ENCODE measurements at regions not wholly inside any gene's neighbourhood (a gene's known extent, or its start where the extent isn't known, plus 50 kb on each side); places are given as distances from the start of the nearest gene placed in this dataset.
"Not testable (repeated sequence)": the region's sequence is repeated elsewhere in the genome, so short reads cannot be mapped to it uniquely, and the experiment has no call there.

DNA sequence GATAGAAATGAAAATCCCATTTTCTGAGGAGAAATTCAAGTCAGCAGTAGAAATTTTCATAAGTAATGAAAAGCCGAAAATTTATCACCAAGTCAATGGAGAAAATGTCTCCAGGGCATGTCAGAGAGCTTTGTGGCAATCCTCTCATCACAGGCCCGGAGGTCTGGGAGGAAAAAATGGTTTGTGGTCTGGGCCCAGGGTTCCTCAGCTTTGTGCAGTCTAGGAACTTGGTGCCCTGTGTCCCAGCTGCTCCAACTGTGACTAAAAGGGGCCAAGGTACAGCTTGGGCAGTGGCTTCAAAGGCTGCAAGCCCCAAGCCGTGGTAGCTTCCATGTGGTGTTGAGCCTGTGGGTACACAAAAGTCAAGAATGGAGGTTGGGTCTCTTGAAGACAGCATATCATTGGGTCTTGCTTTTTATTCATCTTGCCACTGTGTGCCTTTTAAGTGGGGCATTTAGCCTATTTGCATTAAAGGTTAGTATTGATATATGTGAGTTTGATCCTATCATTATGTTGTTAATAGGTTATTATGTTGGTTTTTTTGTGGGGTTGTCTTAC lies 608.5 kb downstream of the PDHA2 start:
- TF ChIP-seq, protein P1, sequence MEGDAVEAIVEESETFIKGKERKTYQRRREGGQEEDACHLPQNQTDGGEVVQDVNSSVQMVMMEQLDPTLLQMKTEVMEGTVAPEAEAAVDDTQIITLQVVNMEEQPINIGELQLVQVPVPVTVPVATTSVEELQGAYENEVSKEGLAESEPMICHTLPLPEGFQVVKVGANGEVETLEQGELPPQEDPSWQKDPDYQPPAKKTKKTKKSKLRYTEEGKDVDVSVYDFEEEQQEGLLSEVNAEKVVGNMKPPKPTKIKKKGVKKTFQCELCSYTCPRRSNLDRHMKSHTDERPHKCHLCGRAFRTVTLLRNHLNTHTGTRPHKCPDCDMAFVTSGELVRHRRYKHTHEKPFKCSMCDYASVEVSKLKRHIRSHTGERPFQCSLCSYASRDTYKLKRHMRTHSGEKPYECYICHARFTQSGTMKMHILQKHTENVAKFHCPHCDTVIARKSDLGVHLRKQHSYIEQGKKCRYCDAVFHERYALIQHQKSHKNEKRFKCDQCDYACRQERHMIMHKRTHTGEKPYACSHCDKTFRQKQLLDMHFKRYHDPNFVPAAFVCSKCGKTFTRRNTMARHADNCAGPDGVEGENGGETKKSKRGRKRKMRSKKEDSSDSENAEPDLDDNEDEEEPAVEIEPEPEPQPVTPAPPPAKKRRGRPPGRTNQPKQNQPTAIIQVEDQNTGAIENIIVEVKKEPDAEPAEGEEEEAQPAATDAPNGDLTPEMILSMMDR (conservative IDR thresholded peaks at IDR 0.05) = no peak
- H3K27ac ChIP-seq = no peak overlapping the region

DNA sequence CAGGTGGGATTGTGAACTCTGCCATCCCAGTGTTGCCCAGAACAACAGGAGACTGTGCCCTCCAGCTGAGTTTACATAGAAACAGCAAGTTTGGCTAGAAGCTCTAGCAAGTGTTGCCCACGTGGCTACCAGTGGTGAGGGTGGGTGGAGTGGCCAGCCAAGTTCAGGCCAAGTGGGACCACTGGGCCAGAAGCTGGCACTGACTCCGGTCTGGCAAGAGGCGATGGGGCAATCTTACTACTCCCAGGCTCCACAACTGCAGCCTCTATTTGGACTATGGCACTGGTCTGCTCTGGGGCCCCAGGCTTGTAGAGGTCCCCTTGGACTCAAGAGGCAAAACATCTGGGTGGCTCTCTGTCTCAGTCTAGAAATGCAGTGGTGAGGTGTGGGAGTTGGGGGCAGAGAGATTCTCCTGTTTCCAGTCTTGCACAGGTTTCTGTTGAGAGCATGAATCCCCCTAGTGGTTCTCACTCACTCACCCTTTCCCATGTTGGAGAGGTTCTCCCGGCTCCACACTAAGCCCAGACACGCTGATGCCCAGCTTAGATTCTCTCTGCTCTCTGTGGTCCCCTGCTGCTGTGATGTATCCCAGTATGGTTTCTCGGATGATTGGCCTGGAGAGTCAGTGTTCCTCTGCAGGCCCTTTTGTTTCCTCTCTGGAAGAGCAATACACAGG lies 615.3 kb downstream of the PDHA2 start:
- TF ChIP-seq, protein P1 (conservative IDR thresholded peaks at IDR 0.05) = no peak
- no peak overlapping the region for H3K27ac ChIP-seq

DNA sequence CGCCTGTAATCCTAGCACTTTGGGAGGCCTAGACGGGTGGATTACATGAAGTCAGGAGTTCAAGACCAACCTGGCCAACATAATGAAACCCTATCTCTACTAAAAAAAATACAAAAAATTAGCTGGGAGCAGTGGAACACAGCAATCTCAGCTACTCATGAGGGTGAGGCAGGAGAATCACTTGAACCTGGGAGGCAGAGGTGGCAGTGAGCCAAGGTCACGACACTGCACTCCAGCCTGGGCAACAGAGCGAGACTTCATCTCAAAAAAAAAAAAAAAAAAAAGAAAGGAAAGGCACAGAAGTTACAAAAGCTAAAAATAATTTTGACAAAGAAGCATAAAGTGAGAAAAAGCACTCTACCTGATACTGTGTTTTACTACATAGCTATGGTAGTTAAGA lies 618.1 kb downstream of the PDHA2 start:
- H3K27ac ChIP-seq = not testable (repeated sequence)

DNA sequence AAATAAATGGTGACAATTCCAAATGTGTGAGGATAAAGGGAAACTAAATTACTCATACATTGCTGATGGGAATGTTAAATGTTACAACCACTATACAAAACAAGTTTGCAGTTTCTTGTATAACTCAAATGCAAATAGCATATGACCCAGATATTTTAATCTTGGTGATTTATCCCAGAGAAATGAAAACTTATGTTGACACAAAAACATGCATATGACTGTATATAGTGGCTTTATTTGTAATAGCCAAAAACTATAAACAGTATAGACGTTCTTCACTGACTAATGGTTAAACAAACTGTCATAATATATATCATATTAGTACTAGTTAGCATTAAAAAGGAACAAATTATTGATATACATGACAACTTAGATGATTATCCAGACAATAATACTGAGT lies 619.2 kb downstream of the PDHA2 start:
- no peak overlapping the region for H3K27ac ChIP-seq
- TF ChIP-seq, protein P1 (conservative IDR thresholded peaks at IDR 0.05) = no peak

DNA sequence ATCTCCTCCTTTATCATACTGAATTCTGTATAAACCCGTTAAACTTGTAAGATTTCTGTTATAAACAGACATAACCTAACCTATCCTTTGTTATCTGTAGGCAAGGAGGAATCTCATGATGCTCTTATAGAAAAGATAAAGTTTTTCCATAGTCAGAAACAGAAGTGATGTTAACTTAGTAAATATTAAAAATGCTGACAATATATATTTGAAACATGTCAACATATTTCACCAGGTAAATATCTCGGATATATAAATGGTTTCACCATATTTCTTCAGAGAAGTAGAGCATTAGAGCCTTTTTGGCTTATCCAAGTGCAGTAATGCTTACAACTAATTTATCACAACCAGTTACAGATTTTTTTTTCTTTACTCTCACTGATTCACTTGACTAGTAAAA lies 625.9 kb downstream of the PDHA2 start:
- TF ChIP-seq, protein P1 (conservative IDR thresholded peaks at IDR 0.05) = no peak
- no peak overlapping the region for H3K27ac ChIP-seq

DNA sequence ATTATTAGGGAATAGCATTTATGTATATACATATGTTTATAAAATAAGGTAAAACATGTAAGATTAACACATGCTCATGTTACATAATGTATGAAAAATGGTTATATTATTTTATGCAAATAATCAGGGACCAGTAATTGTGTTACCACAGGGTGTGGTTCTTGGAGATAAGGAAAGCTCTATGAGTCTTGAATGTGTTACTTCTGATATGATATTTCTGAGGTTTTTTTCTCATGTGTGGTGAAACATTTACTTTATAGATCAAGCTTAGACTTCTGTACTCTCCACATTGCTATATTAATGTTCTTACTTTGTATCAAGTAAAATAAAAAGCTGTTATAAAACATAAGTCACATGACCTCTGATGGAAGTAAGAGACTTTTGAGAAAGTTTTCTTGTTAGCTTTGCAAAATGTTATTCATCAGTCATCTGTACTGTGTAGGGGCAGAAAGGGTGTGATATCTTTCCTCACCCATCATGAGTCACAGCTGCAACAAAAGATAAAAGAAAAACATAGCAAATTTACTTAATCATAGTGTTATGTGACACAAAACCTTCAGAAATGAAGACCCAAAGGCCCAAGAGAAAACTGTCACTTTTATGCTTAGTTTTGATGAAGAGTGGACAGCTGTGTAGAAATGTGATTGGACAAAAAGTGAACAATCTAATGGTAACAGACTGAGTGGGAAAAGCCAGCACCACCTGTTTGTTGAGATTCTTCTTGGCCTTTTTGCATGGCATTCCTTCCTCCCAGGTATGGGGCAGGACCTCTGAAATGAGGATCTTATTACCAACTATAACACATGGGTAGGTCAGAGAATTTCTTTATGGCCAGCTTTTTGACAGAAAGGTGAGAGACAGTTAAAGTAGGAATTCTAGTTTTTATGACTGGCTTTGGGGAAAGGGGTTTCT lies 632.3 kb downstream of the PDHA2 start:
- TF ChIP-seq, protein P1 (conservative IDR thresholded peaks at IDR 0.05) = no peak

DNA sequence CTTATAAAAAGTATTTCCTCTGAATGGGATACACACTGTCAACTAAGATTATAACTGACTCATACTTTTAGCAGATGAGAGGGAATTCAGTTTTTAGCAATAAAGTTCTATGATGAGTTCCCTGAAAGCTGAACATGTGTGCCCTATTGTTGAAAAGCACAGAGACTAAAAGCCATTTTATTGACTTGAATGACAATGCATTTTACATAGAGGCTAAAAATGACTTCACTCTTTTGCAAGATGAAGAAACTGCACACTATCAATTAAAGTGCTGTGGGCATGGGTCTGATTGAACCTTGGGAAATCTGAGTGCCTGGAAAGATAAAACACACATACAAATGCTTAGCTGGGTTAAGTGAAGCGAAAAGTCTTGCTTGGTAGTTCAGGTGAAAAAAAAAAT lies 633.4 kb downstream of the PDHA2 start:
- no peak overlapping the region for H3K27ac ChIP-seq
- TF ChIP-seq, protein P1 (conservative IDR thresholded peaks at IDR 0.05) = no peak

More for the DNA sequence above, 632.3 kb downstream of the PDHA2 start:
- no peak overlapping the region for H3K27ac ChIP-seq
